ENCODE measurements at regions not wholly inside any gene's neighbourhood (a gene's known extent, or its start where the extent isn't known, plus 50 kb on each side); places are given as distances from the start of the nearest gene placed in this dataset.

DNA sequence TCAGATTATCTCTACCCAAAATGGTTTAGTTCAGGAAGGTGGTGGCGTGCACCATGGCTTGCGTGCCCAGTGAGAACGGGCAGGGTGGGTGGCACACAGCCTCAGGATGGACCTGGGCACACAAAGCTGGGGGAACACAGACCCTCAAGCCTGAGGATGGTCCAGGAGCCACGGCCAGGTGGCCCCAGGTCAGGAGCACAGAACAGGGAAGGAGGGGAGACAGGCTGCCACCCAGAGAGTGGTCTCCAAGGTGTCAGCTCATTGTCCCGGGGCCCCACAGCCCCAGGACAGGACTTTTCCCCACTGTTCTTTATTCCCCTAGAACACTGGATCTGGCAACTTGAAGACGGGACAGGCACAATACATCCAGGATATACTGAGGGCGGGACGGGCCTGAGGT, 75.6 kb upstream of the MGMT start:
- TF ChIP-seq, protein P1, sequence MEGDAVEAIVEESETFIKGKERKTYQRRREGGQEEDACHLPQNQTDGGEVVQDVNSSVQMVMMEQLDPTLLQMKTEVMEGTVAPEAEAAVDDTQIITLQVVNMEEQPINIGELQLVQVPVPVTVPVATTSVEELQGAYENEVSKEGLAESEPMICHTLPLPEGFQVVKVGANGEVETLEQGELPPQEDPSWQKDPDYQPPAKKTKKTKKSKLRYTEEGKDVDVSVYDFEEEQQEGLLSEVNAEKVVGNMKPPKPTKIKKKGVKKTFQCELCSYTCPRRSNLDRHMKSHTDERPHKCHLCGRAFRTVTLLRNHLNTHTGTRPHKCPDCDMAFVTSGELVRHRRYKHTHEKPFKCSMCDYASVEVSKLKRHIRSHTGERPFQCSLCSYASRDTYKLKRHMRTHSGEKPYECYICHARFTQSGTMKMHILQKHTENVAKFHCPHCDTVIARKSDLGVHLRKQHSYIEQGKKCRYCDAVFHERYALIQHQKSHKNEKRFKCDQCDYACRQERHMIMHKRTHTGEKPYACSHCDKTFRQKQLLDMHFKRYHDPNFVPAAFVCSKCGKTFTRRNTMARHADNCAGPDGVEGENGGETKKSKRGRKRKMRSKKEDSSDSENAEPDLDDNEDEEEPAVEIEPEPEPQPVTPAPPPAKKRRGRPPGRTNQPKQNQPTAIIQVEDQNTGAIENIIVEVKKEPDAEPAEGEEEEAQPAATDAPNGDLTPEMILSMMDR (IDR thresholded peaks at IDR 0.05; ENCODE audit: borderline replicate concordance, extremely low read depth, low read length, poor library complexity, severe bottlenecking), result no peak
- no peak for TF ChIP-seq EZH2 (IDR thresholded peaks at IDR 0.05; ENCODE audit: borderline replicate concordance, low read depth, low read length, severe bottlenecking)
